ENCODE measurements at regions not wholly inside any gene's neighbourhood (a gene's known extent, or its start where the extent isn't known, plus 50 kb on each side); places are given as distances from the start of the nearest gene placed in this dataset.

- DNase-seq (ENCODE audit: low spot score): no peak
- Histone ChIP-seq H3K4me3 (no peak overlapping the region), H3K27ac (no peak overlapping the region)
- no peak for TF ChIP-seq CTCF (IDR thresholded peaks at IDR 0.05)
Observed at GRCh38 chr4:96593422-96593821, 753.5 kb downstream of the PDHA2 start.

GRCh38 chr4:96598465-96598864 is 758.6 kb downstream of the PDHA2 start:
- no peak overlapping the region for H3K27ac ChIP-seq
- H3K4me3 ChIP-seq: no peak overlapping the region
- DNase-seq (ENCODE audit: low spot score): no peak
- no peak for TF ChIP-seq CTCF (IDR thresholded peaks at IDR 0.05)

GRCh38 chr4:96599752-96600151 is 759.9 kb downstream of the PDHA2 start:
- no peak for TF ChIP-seq CTCF (IDR thresholded peaks at IDR 0.05)
- no peak overlapping the region for H3K27ac ChIP-seq
- DNase-seq (ENCODE audit: low spot score): no peak
- no peak overlapping the region for H3K4me3 ChIP-seq

GRCh38 chr4:96602661-96603060 is 762.8 kb downstream of the PDHA2 start:
- DNase-seq (ENCODE audit: low spot score): no peak
- Histone ChIP-seq H3K27ac (no peak overlapping the region), H3K4me3 (no peak overlapping the region)
- no peak for TF ChIP-seq CTCF (IDR thresholded peaks at IDR 0.05)

GRCh38 chr4:96603641-96604040 is 763.7 kb downstream of the PDHA2 start:
- no peak overlapping the region for H3K27ac ChIP-seq
- TF ChIP-seq CTCF (IDR thresholded peaks at IDR 0.05): no peak
- no peak overlapping the region for H3K4me3 ChIP-seq
- DNase-seq (ENCODE audit: low spot score): no peak

- no peak for TF ChIP-seq CTCF (IDR thresholded peaks at IDR 0.05)
- no peak overlapping the region for H3K27ac ChIP-seq
- no peak for DNase-seq (ENCODE audit: low spot score)
- no peak overlapping the region for H3K4me3 ChIP-seq
Observed at GRCh38 chr4:96606451-96606850, 766.6 kb downstream of the PDHA2 start.

GRCh38 chr4:96626023-96626422 is 786.1 kb downstream of the PDHA2 start:
- no peak for TF ChIP-seq CTCF (IDR thresholded peaks at IDR 0.05)
- Histone ChIP-seq H3K4me3 (no peak overlapping the region), H3K27ac (no peak overlapping the region)
- no peak for DNase-seq (ENCODE audit: low spot score)

Measured in coronary artery (tissue), 2 donors.